ENCODE measurements at regions not wholly inside any gene's neighbourhood (a gene's known extent, or its start where the extent isn't known, plus 50 kb on each side); places are given as distances from the start of the nearest gene placed in this dataset.
"Not testable (repeated sequence)": the region's sequence is repeated elsewhere in the genome, so short reads cannot be mapped to it uniquely, and the experiment has no call there.

DNA sequence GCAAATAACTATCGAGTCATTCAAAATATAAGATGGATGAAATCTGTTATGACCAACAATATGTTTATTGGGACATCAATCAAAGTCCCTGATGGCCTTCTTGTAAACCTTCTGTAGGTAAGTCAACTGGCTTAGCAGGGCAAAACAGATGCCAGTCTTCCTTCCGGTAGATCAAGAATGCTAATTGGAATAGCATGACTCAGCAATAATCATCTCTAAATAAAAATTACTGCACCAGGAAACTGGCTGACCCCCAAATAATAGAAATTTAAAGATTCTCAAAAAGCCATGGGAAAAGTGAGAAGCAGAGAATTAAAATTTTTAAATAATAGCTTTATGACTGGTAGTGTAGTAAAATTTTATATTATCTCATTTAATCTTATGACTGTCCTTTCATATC is 1005.4 kb downstream of the OLFM4 start:
- Histone ChIP-seq H3F3A (ENCODE audit: low read length, unreplicated experiment) (no peaks in the 10 kb centered on the region), H3K4me2 (ENCODE audit: low read length) (no peak overlapping the region), H3K27ac (ENCODE audit: low read length) (no peak overlapping the region), H3K27me3 (ENCODE audit: low read length) (no peaks in the 10 kb centered on the region), H4K20me1 (ENCODE audit: low read length) (no peaks in the 10 kb centered on the region), H3K9me3 (ENCODE audit: low read length) (no peaks in the 10 kb centered on the region; the same call in 1 of the 2 replicates), H3K4me1 (ENCODE audit: insufficient read depth, low read length) (no peaks in the 10 kb centered on the region), H3K79me2 (ENCODE audit: low read length) (no peaks in the 10 kb centered on the region), H3K9ac (ENCODE audit: low read length) (no peak overlapping the region), H3K9me2 (replicated peaks; ENCODE audit: low read length) (no peaks in the 10 kb centered on the region), H2AFZ (ENCODE audit: low read length) (no peak overlapping the region), H3K4me3 (ENCODE audit: low read length) (no peak overlapping the region), H3K36me3 (ENCODE audit: low read depth, low read length) (no peaks in the 10 kb centered on the region)
- ChIA-PET CTCF (no interaction called here), POLR2A (ENCODE audit: unreplicated experiment) (no interaction called here)
- ATAC-seq (no peak), DNase-seq (no peak)
- TF ChIP-seq EZH2phosphoT487 (IDR thresholded peaks at IDR 0.05; ENCODE audit: borderline replicate concordance, low read length) (no peak), EZH2 (IDR thresholded peaks at IDR 0.05; ENCODE audit: low read length, unreplicated experiment) (no peak)
- TF ChIP-seq, protein P1, sequence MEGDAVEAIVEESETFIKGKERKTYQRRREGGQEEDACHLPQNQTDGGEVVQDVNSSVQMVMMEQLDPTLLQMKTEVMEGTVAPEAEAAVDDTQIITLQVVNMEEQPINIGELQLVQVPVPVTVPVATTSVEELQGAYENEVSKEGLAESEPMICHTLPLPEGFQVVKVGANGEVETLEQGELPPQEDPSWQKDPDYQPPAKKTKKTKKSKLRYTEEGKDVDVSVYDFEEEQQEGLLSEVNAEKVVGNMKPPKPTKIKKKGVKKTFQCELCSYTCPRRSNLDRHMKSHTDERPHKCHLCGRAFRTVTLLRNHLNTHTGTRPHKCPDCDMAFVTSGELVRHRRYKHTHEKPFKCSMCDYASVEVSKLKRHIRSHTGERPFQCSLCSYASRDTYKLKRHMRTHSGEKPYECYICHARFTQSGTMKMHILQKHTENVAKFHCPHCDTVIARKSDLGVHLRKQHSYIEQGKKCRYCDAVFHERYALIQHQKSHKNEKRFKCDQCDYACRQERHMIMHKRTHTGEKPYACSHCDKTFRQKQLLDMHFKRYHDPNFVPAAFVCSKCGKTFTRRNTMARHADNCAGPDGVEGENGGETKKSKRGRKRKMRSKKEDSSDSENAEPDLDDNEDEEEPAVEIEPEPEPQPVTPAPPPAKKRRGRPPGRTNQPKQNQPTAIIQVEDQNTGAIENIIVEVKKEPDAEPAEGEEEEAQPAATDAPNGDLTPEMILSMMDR (conservative IDR thresholded peaks at IDR 0.05; ENCODE audit: low read depth, low read length) = no peak
- no TSS peak for BruUV-seq (replicated peaks)
- intact Hi-C loops (cut with micrococcal nuclease) = no loop called here

DNA sequence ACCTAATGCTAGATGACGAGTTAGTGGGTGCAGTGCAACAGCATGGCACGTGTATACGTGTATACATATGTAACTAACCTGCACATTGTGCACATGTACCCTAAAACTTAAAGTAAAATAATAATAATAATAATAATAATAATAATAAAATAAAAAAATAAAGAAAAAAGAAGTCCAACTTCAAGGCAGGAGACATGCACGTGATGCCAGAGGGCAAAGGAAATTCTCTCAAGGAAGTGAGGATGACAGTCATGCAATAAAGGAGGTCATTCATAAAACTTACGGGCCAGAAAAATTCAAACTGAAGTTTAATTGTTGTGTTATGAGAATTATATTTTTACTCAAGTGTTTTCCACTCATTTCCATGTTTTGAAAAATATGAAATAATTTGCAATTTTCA is 1028.8 kb downstream of the OLFM4 start:
- POLR2A ChIA-PET (ENCODE audit: unreplicated experiment); BruUV-seq (replicated peaks); CTCF ChIA-PET: not testable (repeated sequence)

DNA sequence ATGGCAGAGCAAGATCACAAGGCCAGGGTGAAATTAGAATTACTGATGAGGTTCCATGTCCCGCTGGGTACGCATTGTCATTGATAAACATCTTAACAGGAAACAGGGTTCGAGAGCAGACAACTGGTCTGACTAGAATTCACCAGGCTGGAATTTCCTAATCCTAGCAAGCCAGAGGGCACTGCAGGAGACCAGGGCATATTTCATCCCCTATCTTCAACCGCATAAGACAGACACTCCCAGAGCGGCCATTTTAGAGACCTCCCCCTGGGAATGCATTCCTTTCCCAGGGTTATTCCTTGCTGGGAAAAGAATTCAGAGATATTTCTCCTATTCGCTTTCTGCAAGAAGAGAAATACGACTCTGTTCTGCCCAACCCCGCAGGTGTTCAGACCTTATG is 1041.3 kb downstream of the OLFM4 start:
- H3K4me2 ChIP-seq (ENCODE audit: low read length); H3K9ac ChIP-seq (ENCODE audit: low read length); ATAC-seq; H3F3A ChIP-seq (ENCODE audit: low read length, unreplicated experiment); POLR2A ChIA-PET (ENCODE audit: unreplicated experiment); DNase-seq; H3K4me3 ChIP-seq (ENCODE audit: low read length); H3K79me2 ChIP-seq (ENCODE audit: low read length); H4K20me1 ChIP-seq (ENCODE audit: low read length); H3K9me3 ChIP-seq (ENCODE audit: low read length); H2AFZ ChIP-seq (ENCODE audit: low read length); BruUV-seq (replicated peaks); CTCF ChIA-PET; H3K4me1 ChIP-seq (ENCODE audit: insufficient read depth, low read length); H3K27me3 ChIP-seq (ENCODE audit: low read length); H3K36me3 ChIP-seq (ENCODE audit: low read depth, low read length); H3K9me2 ChIP-seq (replicated peaks; ENCODE audit: low read length); H3K27ac ChIP-seq (ENCODE audit: low read length): not testable (repeated sequence)
- intact Hi-C loops (cut with micrococcal nuclease) = loop anchor here (10.0 kb wide), 1 partner anchor 285 kb away; no protein-coding TSS in a partner anchor

More for the DNA sequence above, 1028.8 kb downstream of the OLFM4 start:
- H3K27me3 ChIP-seq (ENCODE audit: low read length); H3K4me1 ChIP-seq (ENCODE audit: insufficient read depth, low read length); H3K9me2 ChIP-seq (replicated peaks; ENCODE audit: low read length); DNase-seq; H3F3A ChIP-seq (ENCODE audit: low read length, unreplicated experiment); H3K79me2 ChIP-seq (ENCODE audit: low read length); H3K9me3 ChIP-seq (ENCODE audit: low read length); H3K27ac ChIP-seq (ENCODE audit: low read length); H3K36me3 ChIP-seq (ENCODE audit: low read depth, low read length); ATAC-seq; intact Hi-C loops (cut with micrococcal nuclease); H3K4me3 ChIP-seq (ENCODE audit: low read length); H2AFZ ChIP-seq (ENCODE audit: low read length); H3K4me2 ChIP-seq (ENCODE audit: low read length); H3K9ac ChIP-seq (ENCODE audit: low read length); H4K20me1 ChIP-seq (ENCODE audit: low read length): not testable (repeated sequence)

DNA sequence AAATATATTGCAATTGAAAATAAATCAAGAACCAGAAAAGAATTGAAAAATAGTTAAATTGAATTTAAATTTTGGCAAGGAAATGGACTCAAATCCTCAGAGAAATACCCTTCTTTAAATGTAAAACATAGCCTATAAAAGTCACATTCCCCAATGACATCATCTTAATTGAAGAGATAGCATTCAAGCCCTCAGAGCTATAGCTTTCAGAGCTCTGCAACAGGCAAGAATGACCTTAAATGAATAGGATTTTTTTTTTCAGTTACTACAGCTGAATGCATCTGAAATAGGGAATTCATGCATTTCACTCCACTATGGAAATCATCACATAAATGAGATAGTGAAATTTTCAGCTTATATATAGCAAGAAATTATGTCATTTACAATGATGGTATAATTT is 1049.0 kb downstream of the OLFM4 start:
- POLR2A ChIA-PET (ENCODE audit: unreplicated experiment) = no interaction called here

More for the DNA sequence above, 1049.0 kb downstream of the OLFM4 start:
- no peak for ATAC-seq
- no peak for TF ChIP-seq EZH2 (IDR thresholded peaks at IDR 0.05; ENCODE audit: low read length, unreplicated experiment)
- no peak for TF ChIP-seq EZH2phosphoT487 (IDR thresholded peaks at IDR 0.05; ENCODE audit: borderline replicate concordance, low read length)
- TF ChIP-seq, protein P1 (conservative IDR thresholded peaks at IDR 0.05; ENCODE audit: low read depth, low read length) = no peak
- Histone ChIP-seq H4K20me1 (ENCODE audit: low read length) (no peaks in the 10 kb centered on the region), H3K79me2 (ENCODE audit: low read length) (no peaks in the 10 kb centered on the region), H3K36me3 (ENCODE audit: low read depth, low read length) (no peaks in the 10 kb centered on the region), H3K4me2 (ENCODE audit: low read length) (no peak overlapping the region), H3K4me3 (ENCODE audit: low read length) (no peak overlapping the region), H3F3A (ENCODE audit: low read length, unreplicated experiment) (no peaks in the 10 kb centered on the region), H3K27me3 (ENCODE audit: low read length) (no peaks in the 10 kb centered on the region), H3K4me1 (ENCODE audit: insufficient read depth, low read length) (no peaks in the 10 kb centered on the region), H3K9me3 (ENCODE audit: low read length) (no peaks in the 10 kb centered on the region), H2AFZ (ENCODE audit: low read length) (no peak overlapping the region), H3K9me2 (replicated peaks; ENCODE audit: low read length) (no peaks in the 10 kb centered on the region), H3K9ac (ENCODE audit: low read length) (no peak overlapping the region), H3K27ac (ENCODE audit: low read length) (no peak overlapping the region)
- BruUV-seq (replicated peaks) = no TSS peak
- CTCF ChIA-PET = no interaction called here
- no peak for DNase-seq
- intact Hi-C loops (cut with micrococcal nuclease) = loop anchor here (10.0 kb wide), 1 partner anchor 293 kb away; no protein-coding TSS in a partner anchor

Measured in PC-3 (cell line).